T1000 (cell line): ENCODE measurements at regions not wholly inside any gene's neighbourhood (a gene's known extent, or its start where the extent isn't known, plus 50 kb on each side); places are given as distances from the start of the nearest gene placed in this dataset.
"Not testable (repeated sequence)": the region's sequence is repeated elsewhere in the genome, so short reads cannot be mapped to it uniquely, and the experiment has no call there.

Experiments
- DNase-seq: peaks from one replicate; lab custom pipeline; 2025; ENCODE audit warnings: mixed read lengths; lab: John Stamatoyannopoulos, UW

- DNase-seq, result no peak
These were observed 469.8 kb downstream of the PCDH7 start for GRCh38 chr4:31189938-31190337.

GRCh38 chr4:31190671-31191070 is 470.5 kb downstream of the PCDH7 start:
- no peak for DNase-seq

GRCh38 chr4:31192341-31192740 is 472.2 kb downstream of the PCDH7 start:
- no peak for DNase-seq

GRCh38 chr4:31193521-31193920 is 473.4 kb downstream of the PCDH7 start:
- DNase-seq, result no peak

- no peak for DNase-seq
These were observed 474.7 kb downstream of the PCDH7 start for GRCh38 chr4:31194823-31195222.

- DNase-seq, result no peak
These were observed 479.5 kb downstream of the PCDH7 start for GRCh38 chr4:31199644-31200043.

- DNase-seq, result not testable (repeated sequence)
These were observed 481.9 kb downstream of the PCDH7 start for GRCh38 chr4:31202054-31202453.

DNA sequence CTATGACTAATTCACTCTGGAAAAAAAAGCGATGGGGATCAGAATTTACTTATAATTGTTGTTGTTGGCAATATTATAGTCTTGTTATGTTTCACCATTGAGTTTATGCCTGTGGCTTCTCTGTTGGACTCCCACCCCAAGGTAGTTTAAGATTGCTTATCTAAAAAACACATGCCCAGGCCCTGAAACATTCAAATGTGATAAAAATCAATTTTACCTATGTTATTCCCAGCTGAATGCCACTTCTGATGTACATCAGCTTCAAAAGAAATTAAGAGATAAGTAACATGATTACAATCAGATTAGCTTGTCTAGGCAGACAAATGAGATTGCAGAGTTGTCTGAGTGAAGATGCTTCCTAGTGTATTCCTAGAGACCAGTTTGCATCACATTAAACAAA is 484.7 kb downstream of the PCDH7 start:
- DNase-seq, result no peak

DNA sequence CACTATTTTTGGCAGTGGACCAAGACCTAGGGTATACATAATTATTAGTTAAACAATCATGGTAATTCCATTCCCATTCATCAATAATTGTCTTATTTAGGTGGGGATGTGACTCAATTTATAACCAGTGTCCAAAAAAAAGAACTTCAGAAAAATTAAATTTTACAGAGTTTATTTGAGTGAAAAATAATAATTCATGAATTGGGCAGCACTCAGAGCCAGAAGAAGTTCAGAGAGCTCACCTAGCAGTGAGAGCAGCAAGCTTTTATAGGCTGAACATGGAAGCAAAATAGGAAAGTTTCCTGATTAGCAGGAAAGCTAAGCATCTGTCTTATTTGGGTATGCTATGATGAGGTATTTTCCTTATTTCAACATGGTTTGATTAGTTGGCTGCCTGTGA is 500.8 kb downstream of the PCDH7 start:
- no peak for DNase-seq

DNA sequence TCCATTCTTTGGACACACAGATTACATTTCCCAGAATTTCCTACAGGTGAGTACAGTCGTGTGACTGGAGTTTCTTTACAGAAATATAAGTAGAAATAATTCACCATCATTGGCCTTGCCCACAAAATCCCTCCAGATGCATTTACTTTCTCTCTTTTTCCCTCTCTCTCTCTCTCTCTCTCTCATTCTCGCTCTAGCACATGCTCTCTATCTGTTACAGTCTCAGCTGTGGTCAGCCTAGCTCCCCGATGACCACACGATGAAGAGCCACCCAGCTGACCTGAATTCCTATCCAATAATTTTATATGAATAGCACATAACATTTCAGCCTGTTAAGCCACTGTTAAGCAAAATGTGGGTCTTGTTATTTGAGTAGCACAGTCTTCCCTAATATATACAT is 507.9 kb downstream of the PCDH7 start:
- no peak for DNase-seq

- DNase-seq, result no peak
These were observed 510.4 kb downstream of the PCDH7 start for GRCh38 chr4:31230594-31230993.

DNA sequence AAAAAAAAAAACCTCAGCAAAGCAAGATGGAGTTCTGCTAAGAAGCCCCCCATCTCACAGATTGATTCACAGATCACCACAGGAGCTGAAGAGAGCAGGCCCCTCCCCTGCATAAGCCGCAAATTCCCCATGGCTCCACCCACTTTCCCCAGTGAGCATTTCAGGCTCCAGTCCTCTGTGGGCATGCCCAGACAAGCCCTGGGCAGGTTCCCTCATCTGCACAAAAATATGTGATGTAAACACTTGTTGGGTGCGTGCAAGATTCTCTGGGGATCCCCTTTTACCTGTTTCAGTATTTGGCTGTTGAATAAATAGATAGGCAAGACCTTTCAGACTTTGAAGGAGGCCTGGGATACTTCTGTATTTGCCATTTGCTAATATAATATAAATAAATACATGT is 514.3 kb downstream of the PCDH7 start:
- no peak for DNase-seq

DNA sequence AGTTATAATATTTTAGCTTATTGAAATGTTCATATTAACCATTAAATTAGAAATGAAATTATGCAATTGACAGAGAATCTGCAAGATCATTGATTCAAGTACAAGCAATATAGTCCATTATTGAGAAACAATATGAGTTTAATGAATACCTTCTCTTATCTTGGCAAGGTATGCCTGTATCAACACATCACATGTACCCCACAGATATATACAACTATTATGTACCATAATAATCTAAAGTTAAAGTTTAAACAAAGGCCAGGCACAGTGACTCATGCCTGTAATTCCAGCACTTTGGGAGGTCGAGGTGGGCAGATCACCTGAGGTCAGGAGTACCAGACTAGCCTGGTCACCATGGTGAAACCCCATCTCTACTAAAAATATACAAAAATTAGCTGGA is 514.7 kb downstream of the PCDH7 start:
- DNase-seq, result no peak

GRCh38 chr4:31236020-31236638 is 516.0 kb downstream of the PCDH7 start:
- no peak for DNase-seq

GRCh38 chr4:31236639-31237173 is 516.5 kb downstream of the PCDH7 start:
- no peak for DNase-seq

DNA sequence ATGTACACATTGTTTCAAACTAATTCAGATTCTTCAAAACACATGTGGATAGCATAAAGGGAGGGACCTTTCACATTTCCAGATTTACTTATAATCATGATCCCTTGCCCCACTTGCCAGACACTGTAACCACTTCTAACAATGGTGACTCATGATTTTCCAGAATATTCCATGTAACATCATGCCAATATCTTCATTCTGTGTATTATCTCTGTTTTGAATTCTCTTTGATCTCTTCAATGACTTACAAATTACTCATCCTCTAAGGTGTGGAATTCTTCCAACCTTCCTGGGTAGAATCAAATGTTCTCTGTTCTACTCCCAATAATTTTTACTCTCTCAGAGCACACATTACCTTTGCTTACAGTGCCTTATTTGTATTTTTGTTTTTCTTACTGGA is 517.1 kb downstream of the PCDH7 start:
- no peak for DNase-seq

- no peak for DNase-seq
These were observed 519.7 kb downstream of the PCDH7 start for GRCh38 chr4:31239886-31240285.

- DNase-seq, result no peak
These were observed 521.4 kb downstream of the PCDH7 start for GRCh38 chr4:31241504-31242106.

DNA sequence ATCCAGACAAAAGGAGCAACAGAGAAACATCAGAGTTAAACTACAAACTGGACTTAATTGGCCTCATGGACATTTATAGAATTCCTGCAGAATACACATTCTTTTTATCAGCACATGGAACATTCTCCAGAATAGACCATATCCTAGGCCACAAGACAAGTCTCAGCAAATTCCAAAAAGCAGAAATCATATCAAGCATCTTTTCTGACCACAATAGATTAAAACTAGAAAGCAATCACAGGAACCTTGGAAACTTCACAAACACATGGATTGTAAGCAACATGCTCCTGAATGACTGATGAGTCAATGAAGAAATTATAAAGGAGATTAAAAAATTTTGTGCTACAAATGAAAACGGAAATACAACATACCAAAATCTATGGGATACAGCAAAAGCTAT is 526.7 kb downstream of the PCDH7 start:
- no peak for DNase-seq

DNA sequence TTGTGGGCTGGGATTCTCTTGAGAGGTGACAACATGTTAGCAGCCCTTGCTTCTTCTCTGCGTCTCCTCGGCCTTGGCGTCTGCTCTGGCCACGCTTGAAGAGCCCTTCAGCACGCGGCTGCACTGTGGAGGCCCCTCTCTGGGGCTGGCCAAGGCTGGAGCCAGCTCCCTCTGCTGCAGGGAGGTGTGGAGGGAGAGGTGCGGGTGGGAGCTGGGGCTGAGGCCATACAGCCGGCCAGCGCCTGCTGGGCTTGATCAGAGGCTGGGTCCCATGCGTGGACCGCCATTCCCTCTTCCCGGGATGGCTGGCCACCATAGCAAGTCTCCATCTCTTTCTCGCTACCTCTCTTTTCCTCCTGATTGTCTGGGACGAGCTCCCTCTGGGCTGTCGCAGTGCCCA is 539.0 kb downstream of the PCDH7 start:
- no peak for DNase-seq

DNA sequence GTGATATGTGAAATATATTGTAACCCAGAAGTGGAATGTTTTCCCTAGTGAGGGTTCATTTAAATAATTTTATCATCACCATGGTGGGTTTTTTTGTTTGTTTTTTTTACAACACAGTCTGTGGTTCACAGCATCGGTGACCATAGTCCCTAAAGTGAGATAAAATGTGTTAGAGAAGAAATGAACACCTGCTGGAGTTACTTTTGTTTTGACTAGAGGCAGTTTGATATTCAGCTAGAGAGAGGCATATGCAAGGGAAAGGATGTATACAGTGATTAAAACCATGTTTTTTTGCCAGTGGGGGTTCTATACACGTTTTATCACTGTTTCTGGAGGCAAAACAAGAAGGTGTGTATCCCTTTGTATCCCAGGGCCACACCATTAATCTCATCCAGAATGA is 541.5 kb downstream of the PCDH7 start:
- DNase-seq, result no peak

GRCh38 chr4:31266094-31266493 is 545.9 kb downstream of the PCDH7 start:
- not testable (repeated sequence) for DNase-seq

DNA sequence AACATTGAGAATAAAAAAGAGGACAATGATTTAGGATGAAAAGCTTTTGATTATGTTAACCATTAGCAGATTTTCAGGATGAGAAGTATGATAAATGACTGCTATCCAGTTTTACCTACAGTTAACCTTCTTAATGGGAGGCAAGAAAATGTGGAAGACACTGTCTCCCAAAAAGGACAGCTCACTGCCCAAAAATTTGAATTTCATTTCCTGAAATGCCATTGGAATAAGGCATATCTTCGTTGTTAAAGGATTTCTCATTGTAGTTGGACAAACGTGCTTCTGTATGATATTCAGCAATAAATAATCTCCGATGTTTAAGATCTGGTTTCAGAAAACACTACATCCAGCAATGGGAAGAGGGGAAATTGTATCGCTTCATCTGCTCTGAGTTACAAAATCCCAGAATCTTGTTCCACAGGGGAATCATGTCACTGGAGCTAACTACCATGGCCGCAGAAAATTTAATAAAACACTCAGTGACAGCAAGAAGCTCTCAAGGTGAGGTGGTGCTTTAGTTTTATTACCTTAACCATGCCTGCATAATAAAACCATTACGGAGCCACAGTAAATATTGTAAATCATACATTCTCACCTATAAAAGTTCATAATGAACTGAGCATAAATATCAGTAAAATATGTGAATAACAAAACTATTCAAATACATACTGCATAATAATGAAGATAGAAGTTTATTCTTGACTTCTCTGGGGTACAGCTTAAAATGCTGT is 552.3 kb downstream of the PCDH7 start:
- DNase-seq, result no peak
